ENCODE measurements at regions not wholly inside any gene's neighbourhood (a gene's known extent, or its start where the extent isn't known, plus 50 kb on each side); places are given as distances from the start of the nearest gene placed in this dataset.

GRCh38 chrX:8254401-8254800 is 83.3 kb upstream of the VCX2 start:
- TF ChIP-seq CTCF (IDR thresholded peaks at IDR 0.05) (no peak), POLR2A (IDR thresholded peaks at IDR 0.05) (no peak)
